Heart right ventricle (tissue), 16 donors: ENCODE measurements at regions not wholly inside any gene's neighbourhood (a gene's known extent, or its start where the extent isn't known, plus 50 kb on each side); places are given as distances from the start of the nearest gene placed in this dataset.

ENCODE experiments used
- ATAC-seq, 8 donors: fragments of 200-7000 bp; cut with Tn5 transposase; one replicate each; pipeline ENCODE4 v1.9.1; 2020; ENCODE audit warnings: mild to moderate bottlenecking in 8 of 8, moderate library complexity in 8 of 8, moderate number of reproducible peaks in 1 of 8
- DNase-seq, 2 donors: peaks; one replicate each; pipeline ENCODE4 v3.0.0-alpha.2; 2020
- H3K27ac ChIP-seq, 10 donors: fragments of 200-600 bp; sonication (generic) in 2 of 10; one replicate each; pipeline versions ENCODE4 v1.5.0 to v1.8.0; 2020 to 2022; ENCODE audit warnings: mild to moderate bottlenecking in 3 of 10
- H3K27me3 ChIP-seq, 7 donors: fragments of 200-600 bp; one replicate each; pipeline ENCODE4 v1.8.0; 2021 to 2022; ENCODE audit warnings: mild to moderate bottlenecking in 2 of 7
- H3K36me3 ChIP-seq, 9 donors: fragments of 200-600 bp; sonication (generic) in 1 of 9; one replicate each; pipeline versions ENCODE4 v1.5.0 to v1.8.0; 2020 to 2022; ENCODE audit warnings: mild to moderate bottlenecking in 2 of 9
- H3K4me1 ChIP-seq, 9 donors: fragments of 200-600 bp; sonication (generic) in 1 of 9; one replicate each; pipeline versions ENCODE4 v1.5.0 to v1.8.0; 2020 to 2022; ENCODE audit warnings: mild to moderate bottlenecking in 4 of 9
- H3K4me3 ChIP-seq, 10 donors: fragments of 200-600 bp; sonication (generic) in 2 of 10; one replicate each; pipeline versions ENCODE4 v1.5.0 to v1.8.0; 2020 to 2022; ENCODE audit warnings: mild to moderate bottlenecking in 7 of 10, moderate library complexity in 2 of 10
- H3K9me3 ChIP-seq, 11 donors: fragments of 200-600 bp in 10 of 11; sonication (generic) in 2 of 11; one replicate each; pipeline versions ENCODE4 v1.5.0 to v1.8.0; 2013 to 2022; ENCODE audit warnings: mild to moderate bottlenecking in 2 of 11, control low read depth in 1 of 11, moderate library complexity in 1 of 11
- CTCF ChIP-seq, 9 donors: fragments of 200-600 bp; sonication (generic) in 2 of 9; IDR thresholded peaks; one replicate each; pipeline versions ENCODE4 v1.5.0 to v1.8.0; 2021 to 2022; ENCODE audit warnings: antibody characterized with exemption in 9 of 9, mild to moderate bottlenecking in 5 of 9, moderate library complexity in 1 of 9
- WGBS, 2 donors: extraction: QIAGEN DNeasy Blood & Tissue Kit; methylation state at CpG; one replicate each; pipeline ENCODE4 v1.1.7; 2013; ENCODE audit warnings: inconsistent platforms in 1 of 2; 5-methylcytosine and 5-hydroxymethylcytosine counted together
- intact Hi-C, 10 donors: fragments of 100-400 bp; cut with DNase I; formaldehyde crosslinking; loops; one replicate each; pipeline versions ENCODE4 v1.11.1 to v1.14.2; 2022
- donor health status: Arrhythmogenic right ventricular cardiomyopathy.
- donor health status: ischemic (EF 13 %, LVEDD 7.1; RV severe dilation, severe dysfunction).
- donor health status: healthy with polysubstance abuse.
- donor health status: DM: no; HTN: yes; CAD: no.
- donor health status: DM: no; HTN: no; CAD: no.
- donor health status: ischemic (EF 25% LVEDD 6.9; RV normal size, moderate dysfunction).
- donor health status: ischemic (EF 25% LVEDD 5.7; RV mildly dilated, moderate dysfunction).
- donor health status: healthy.
- donor health status: DM: yes; HTN: yes; CAD: no.
- donor health status: Ischemic cardiomyopathy.
- donor health status: ischemic (EF 35%, LVEDD 5.7; RV mildly dilated, moderate dysfunction).
- donor health status: nonischemic (EF 11% LVEDD 7.7; RV severe dilation, severe dysfunction).
- donor health status: DM: yes; HTN: yes; CAD: no.
- donor health status: PGD.
- donor health status: ischemic (EF 29% LVEDD 5.4; RV normal size, mild dysfunction).
- donor health status: nonischemic (EF 23%, LVEDD 6.1; RV moderate dilation, normal function).

GRCh38 chr1:239742416-239743109, 349.1 kb upstream of the FMN2 start:
- H3K27ac ChIP-seq, result no peak overlapping the region
- WGBS, 2 donors, result 86 to 92% methylated on average over 6 of the region's 6 CpGs
- no peak for TF ChIP-seq CTCF (IDR thresholded peaks at IDR 0.05)
- H3K27me3 ChIP-seq, result no peaks in the 10 kb centered on the region
- intact Hi-C loops, result no loop called here
- peaks cover 0 to 28% (median 0%) of the 10 kb centered on the region in 9 donors for H3K4me1 ChIP-seq
- no peaks in the 10 kb centered on the region for H3K36me3 ChIP-seq
- ATAC-seq, result no peak
- no peak for DNase-seq
- no peak overlapping the region for H3K4me3 ChIP-seq
- H3K9me3 ChIP-seq, result no peaks in the 10 kb centered on the region

GRCh38 chr1:239744851-239745250, 346.8 kb upstream of the FMN2 start:
- no peak for TF ChIP-seq CTCF (IDR thresholded peaks at IDR 0.05)
- H3K4me1 ChIP-seq, result peaks cover 0 to 15% (median 0%) of the 10 kb centered on the region in 9 donors
- H3K4me3 ChIP-seq, result no peak overlapping the region
- no peaks in the 10 kb centered on the region for H3K27me3 ChIP-seq
- DNase-seq (no peak), ATAC-seq (no peak)
- 63 to 70% methylated on average over 3 of the region's 3 CpGs for WGBS, 2 donors
- no peaks in the 10 kb centered on the region for H3K9me3 ChIP-seq
- no peaks in the 10 kb centered on the region for H3K36me3 ChIP-seq
- intact Hi-C loops, result no loop called here
- no peak overlapping the region for H3K27ac ChIP-seq

- no peak for DNase-seq
- no peaks in the 10 kb centered on the region for H3K9me3 ChIP-seq
- no peak overlapping the region for H3K4me3 ChIP-seq
- no peak for ATAC-seq
- no peak overlapping the region for H3K27ac ChIP-seq
- no peaks in the 10 kb centered on the region for H3K27me3 ChIP-seq
- 78 to 83% methylated on average over 2 of the region's 2 CpGs for WGBS, 2 donors
- H3K4me1 ChIP-seq, result no peaks in the 10 kb centered on the region
- intact Hi-C loops, result no loop called here
- no peaks in the 10 kb centered on the region for H3K36me3 ChIP-seq
- no peak for TF ChIP-seq CTCF (IDR thresholded peaks at IDR 0.05)
Measured at GRCh38 chr1:239755107-239755912, 336.4 kb upstream of the FMN2 start.

GRCh38 chr1:239757716-239758115, 334.0 kb upstream of the FMN2 start:
- Histone ChIP-seq H3K9me3 (no peaks in the 10 kb centered on the region), H3K27ac (no peak overlapping the region), H3K4me1 (no peaks in the 10 kb centered on the region), H3K36me3 (no peaks in the 10 kb centered on the region), H3K4me3 (no peak overlapping the region), H3K27me3 (no peaks in the 10 kb centered on the region)
- ATAC-seq, result no peak
- intact Hi-C loops, result no loop called here
- 81 to 87% methylated on average over 2 of the region's 2 CpGs for WGBS, 2 donors
- no peak for TF ChIP-seq CTCF (IDR thresholded peaks at IDR 0.05)
- DNase-seq, result no peak
